ENCODE measurements at regions not wholly inside any gene's neighbourhood (a gene's known extent, or its start where the extent isn't known, plus 50 kb on each side); places are given as distances from the start of the nearest gene placed in this dataset.

- no peak overlapping the region for H3K4me2 ChIP-seq (ENCODE audit: low read depth, low read length, poor library complexity, severe bottlenecking)
- no peaks in the 10 kb centered on the region for H3K79me2 ChIP-seq (ENCODE audit: insufficient read depth, low read length)
- H3K4me1 ChIP-seq (ENCODE audit: insufficient read depth, low read length, poor library complexity, severe bottlenecking) = no peaks in the 10 kb centered on the region
- no peak overlapping the region for H3K4me3 ChIP-seq (ENCODE audit: low read length, poor library complexity, severe bottlenecking)
- H3K27me3 ChIP-seq (ENCODE audit: insufficient read depth, low read length, poor library complexity, severe bottlenecking) = no peaks in the 10 kb centered on the region
- no peaks in the 10 kb centered on the region for H4K20me1 ChIP-seq (ENCODE audit: insufficient read depth, low read length, poor library complexity, severe bottlenecking)
- H3K9ac ChIP-seq (ENCODE audit: low read depth, low read length, poor library complexity, severe bottlenecking) = no peak overlapping the region
- no peaks in the 10 kb centered on the region for H3K9me2 ChIP-seq (replicated peaks; ENCODE audit: low read depth, low read length)
- no peaks in the 10 kb centered on the region for H3K36me3 ChIP-seq (ENCODE audit: insufficient read depth, low read length)
- TF ChIP-seq CTCF (conservative IDR thresholded peaks at IDR 0.05; ENCODE audit: low read length) (no peak), EZH2phosphoT487 (IDR thresholded peaks at IDR 0.05; ENCODE audit: borderline replicate concordance) (no peak)
- no peaks in the 10 kb centered on the region for H3K9me3 ChIP-seq (ENCODE audit: insufficient read depth, low read depth, low read length)
- H2AFZ ChIP-seq (ENCODE audit: low read length) = no peak overlapping the region
- H3F3A ChIP-seq (ENCODE audit: low read depth) = no peaks in the 10 kb centered on the region
These were observed 340.9 kb downstream of the MATN1 start for GRCh38 chr1:30382496-30382895.

- Histone ChIP-seq H3K4me3 (ENCODE audit: low read length, poor library complexity, severe bottlenecking) (no peak overlapping the region), H3K9ac (ENCODE audit: low read depth, low read length, poor library complexity, severe bottlenecking) (no peak overlapping the region), H3K4me1 (ENCODE audit: insufficient read depth, low read length, poor library complexity, severe bottlenecking) (no peaks in the 10 kb centered on the region), H3K9me2 (replicated peaks; ENCODE audit: low read depth, low read length) (no peaks in the 10 kb centered on the region), H3K9me3 (ENCODE audit: insufficient read depth, low read depth, low read length) (no peaks in the 10 kb centered on the region), H4K20me1 (ENCODE audit: insufficient read depth, low read length, poor library complexity, severe bottlenecking) (no peaks in the 10 kb centered on the region), H3K4me2 (ENCODE audit: low read depth, low read length, poor library complexity, severe bottlenecking) (no peak overlapping the region), H3K36me3 (ENCODE audit: insufficient read depth, low read length) (no peaks in the 10 kb centered on the region), H2AFZ (ENCODE audit: low read length) (no peak overlapping the region), H3K79me2 (ENCODE audit: insufficient read depth, low read length) (no peaks in the 10 kb centered on the region), H3K27me3 (ENCODE audit: insufficient read depth, low read length, poor library complexity, severe bottlenecking) (no peaks in the 10 kb centered on the region), H3F3A (ENCODE audit: low read depth) (no peaks in the 10 kb centered on the region)
- no peak for TF ChIP-seq EZH2phosphoT487 (IDR thresholded peaks at IDR 0.05; ENCODE audit: borderline replicate concordance)
- no peak for TF ChIP-seq CTCF (conservative IDR thresholded peaks at IDR 0.05; ENCODE audit: low read length)
These were observed 341.6 kb downstream of the MATN1 start for GRCh38 chr1:30381671-30382365.

GRCh38 chr1:30381266-30381665 lies 342.1 kb downstream of the MATN1 start:
- no peaks in the 10 kb centered on the region for H3F3A ChIP-seq (ENCODE audit: low read depth)
- no peaks in the 10 kb centered on the region for H3K36me3 ChIP-seq (ENCODE audit: insufficient read depth, low read length)
- H2AFZ ChIP-seq (ENCODE audit: low read length) = no peak overlapping the region
- H4K20me1 ChIP-seq (ENCODE audit: insufficient read depth, low read length, poor library complexity, severe bottlenecking) = no peaks in the 10 kb centered on the region
- H3K9ac ChIP-seq (ENCODE audit: low read depth, low read length, poor library complexity, severe bottlenecking) = no peak overlapping the region
- H3K4me2 ChIP-seq (ENCODE audit: low read depth, low read length, poor library complexity, severe bottlenecking) = no peak overlapping the region
- H3K4me3 ChIP-seq (ENCODE audit: low read length, poor library complexity, severe bottlenecking) = no peak overlapping the region
- no peaks in the 10 kb centered on the region for H3K79me2 ChIP-seq (ENCODE audit: insufficient read depth, low read length)
- H3K9me2 ChIP-seq (replicated peaks; ENCODE audit: low read depth, low read length) = no peaks in the 10 kb centered on the region
- TF ChIP-seq CTCF (conservative IDR thresholded peaks at IDR 0.05; ENCODE audit: low read length) (no peak), EZH2phosphoT487 (IDR thresholded peaks at IDR 0.05; ENCODE audit: borderline replicate concordance) (no peak)
- H3K9me3 ChIP-seq (ENCODE audit: insufficient read depth, low read depth, low read length) = no peaks in the 10 kb centered on the region
- no peaks in the 10 kb centered on the region for H3K27me3 ChIP-seq (ENCODE audit: insufficient read depth, low read length, poor library complexity, severe bottlenecking)
- H3K4me1 ChIP-seq (ENCODE audit: insufficient read depth, low read length, poor library complexity, severe bottlenecking) = no peaks in the 10 kb centered on the region
